ENCODE measurements at regions not wholly inside any gene's neighbourhood (a gene's known extent, or its start where the extent isn't known, plus 50 kb on each side); places are given as distances from the start of the nearest gene placed in this dataset.

GRCh38 chr13:20291675-20292074, 59.6 kb upstream of the GJB6 start:
- TF ChIP-seq CTCF (IDR thresholded peaks at IDR 0.05; ENCODE audit: insufficient read depth, low read depth, low read length, missing control alignments), result no peak
- DNase-seq (ENCODE audit: low read depth), result no peak
- no peak overlapping the region for H3K4me3 ChIP-seq (ENCODE audit: low read depth, low read length)

- no peak overlapping the region for H3K4me3 ChIP-seq (ENCODE audit: low read depth, low read length)
- TF ChIP-seq CTCF (IDR thresholded peaks at IDR 0.05; ENCODE audit: insufficient read depth, low read depth, low read length, missing control alignments), result no peak
- peak; percentile 5 for DNase-seq (ENCODE audit: low read depth)
Observed at GRCh38 chr13:20291037-20291436, 58.9 kb upstream of the GJB6 start.

GRCh38 chr13:20288561-20288960, 56.4 kb upstream of the GJB6 start:
- no peak overlapping the region for H3K4me3 ChIP-seq (ENCODE audit: low read depth, low read length)
- no peak for DNase-seq (ENCODE audit: low read depth)
- TF ChIP-seq CTCF (IDR thresholded peaks at IDR 0.05; ENCODE audit: insufficient read depth, low read depth, low read length, missing control alignments), result no peak

GRCh38 chr13:20287976-20288375, 55.9 kb upstream of the GJB6 start:
- DNase-seq (ENCODE audit: low read depth), result no peak
- H3K4me3 ChIP-seq (ENCODE audit: low read depth, low read length), result no peak overlapping the region
- no peak for TF ChIP-seq CTCF (IDR thresholded peaks at IDR 0.05; ENCODE audit: insufficient read depth, low read depth, low read length, missing control alignments)

GRCh38 chr13:20285530-20285929, 53.4 kb upstream of the GJB6 start:
- DNase-seq (ENCODE audit: low read depth), result no peak
- TF ChIP-seq CTCF (IDR thresholded peaks at IDR 0.05; ENCODE audit: insufficient read depth, low read depth, low read length, missing control alignments), result no peak
- H3K4me3 ChIP-seq (ENCODE audit: low read depth, low read length), result no peak overlapping the region

All from GM12865 (cell line).